ENCODE measurements at regions not wholly inside any gene's neighbourhood (a gene's known extent, or its start where the extent isn't known, plus 50 kb on each side); places are given as distances from the start of the nearest gene placed in this dataset.

DNA sequence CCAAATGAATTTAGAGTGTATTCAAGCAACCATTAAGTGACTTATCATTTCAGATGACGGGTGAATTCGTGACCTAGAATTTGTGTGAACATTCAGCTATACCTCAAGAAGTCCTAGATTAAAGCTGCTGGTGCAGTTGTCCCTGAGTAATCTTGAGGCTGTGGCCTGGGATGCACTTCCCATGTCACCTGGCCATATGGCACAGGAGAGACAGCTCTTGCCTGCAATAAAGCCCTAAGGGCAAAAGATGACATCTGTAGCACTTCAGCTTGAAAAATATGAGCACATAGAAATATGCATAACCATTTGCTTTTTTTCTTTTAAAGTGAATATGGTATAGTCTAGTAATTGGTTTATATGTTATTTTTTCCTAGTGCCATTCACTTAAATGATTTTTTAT is 125.8 kb downstream of the FHDC1 start:
- H3K27me3 ChIP-seq = peaks cover 1% of the 10 kb centered on the region
- TF ChIP-seq, protein P1, sequence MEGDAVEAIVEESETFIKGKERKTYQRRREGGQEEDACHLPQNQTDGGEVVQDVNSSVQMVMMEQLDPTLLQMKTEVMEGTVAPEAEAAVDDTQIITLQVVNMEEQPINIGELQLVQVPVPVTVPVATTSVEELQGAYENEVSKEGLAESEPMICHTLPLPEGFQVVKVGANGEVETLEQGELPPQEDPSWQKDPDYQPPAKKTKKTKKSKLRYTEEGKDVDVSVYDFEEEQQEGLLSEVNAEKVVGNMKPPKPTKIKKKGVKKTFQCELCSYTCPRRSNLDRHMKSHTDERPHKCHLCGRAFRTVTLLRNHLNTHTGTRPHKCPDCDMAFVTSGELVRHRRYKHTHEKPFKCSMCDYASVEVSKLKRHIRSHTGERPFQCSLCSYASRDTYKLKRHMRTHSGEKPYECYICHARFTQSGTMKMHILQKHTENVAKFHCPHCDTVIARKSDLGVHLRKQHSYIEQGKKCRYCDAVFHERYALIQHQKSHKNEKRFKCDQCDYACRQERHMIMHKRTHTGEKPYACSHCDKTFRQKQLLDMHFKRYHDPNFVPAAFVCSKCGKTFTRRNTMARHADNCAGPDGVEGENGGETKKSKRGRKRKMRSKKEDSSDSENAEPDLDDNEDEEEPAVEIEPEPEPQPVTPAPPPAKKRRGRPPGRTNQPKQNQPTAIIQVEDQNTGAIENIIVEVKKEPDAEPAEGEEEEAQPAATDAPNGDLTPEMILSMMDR (IDR thresholded peaks at IDR 0.05) = no peak
- TF ChIP-seq EP300 (IDR thresholded peaks at IDR 0.05) (no peak), POLR2AphosphoS5 (IDR thresholded peaks at IDR 0.05) (no peak), POLR2A (IDR thresholded peaks at IDR 0.05) (no peak)
- no peak overlapping the region for H3K27ac ChIP-seq
- H3K4me3 ChIP-seq = no peak overlapping the region
- ATAC-seq = no peak
- H3K4me1 ChIP-seq = no peaks in the 10 kb centered on the region
- no peaks in the 10 kb centered on the region for H3K36me3 ChIP-seq
- no peaks in the 10 kb centered on the region for H3K9me3 ChIP-seq
- WGBS, 2 donors (ENCODE audit: low coverage in 1 of 2) = 92 to 100% methylated on average over 2 of the region's 2 CpGs

- 80 to 100% methylated on average over 1 of the region's 3 CpGs for WGBS, 2 donors (ENCODE audit: low coverage in 1 of 2)
- H3K27me3 ChIP-seq = no peaks in the 10 kb centered on the region
- no peaks in the 10 kb centered on the region for H3K4me1 ChIP-seq
- ATAC-seq = no peak
- H3K36me3 ChIP-seq = no peaks in the 10 kb centered on the region
- no peak overlapping the region for H3K27ac ChIP-seq
- H3K9me3 ChIP-seq = no peaks in the 10 kb centered on the region
- TF ChIP-seq EP300 (IDR thresholded peaks at IDR 0.05) (no peak), POLR2A (IDR thresholded peaks at IDR 0.05) (no peak), POLR2AphosphoS5 (IDR thresholded peaks at IDR 0.05) (no peak)
- TF ChIP-seq, protein P1 (IDR thresholded peaks at IDR 0.05) = no peak
- no peak overlapping the region for H3K4me3 ChIP-seq
These were observed 126.6 kb downstream of the FHDC1 start for GRCh38 chr4:153062652-153063168.

- ATAC-seq = no peak
- Histone ChIP-seq H3K4me3 (no peak overlapping the region), H3K4me1 (no peaks in the 10 kb centered on the region), H3K27ac (no peak overlapping the region), H3K36me3 (no peaks in the 10 kb centered on the region), H3K9me3 (no peaks in the 10 kb centered on the region), H3K27me3 (no peaks in the 10 kb centered on the region)
- TF ChIP-seq EP300 (IDR thresholded peaks at IDR 0.05) (no peak), POLR2A (IDR thresholded peaks at IDR 0.05) (no peak), POLR2AphosphoS5 (IDR thresholded peaks at IDR 0.05) (no peak)
- TF ChIP-seq, protein P1 (IDR thresholded peaks at IDR 0.05) = no peak
- 81 to 85% methylated on average over 3 to 4 of the region's 4 CpGs for WGBS, 2 donors (ENCODE audit: low coverage in 1 of 2)
These were observed 127.4 kb downstream of the FHDC1 start for GRCh38 chr4:153063490-153063889.

GRCh38 chr4:153064571-153064970 is 128.4 kb downstream of the FHDC1 start:
- 33% methylated on average over 1 of the region's 13 CpGs; no CpG with 5 or more reads in 1 of the 2 donors for WGBS, 2 donors (ENCODE audit: low coverage in 1 of 2)
- H3K4me3 ChIP-seq = no peak overlapping the region
- H3K4me1 ChIP-seq = no peaks in the 10 kb centered on the region
- no peak overlapping the region for H3K27ac ChIP-seq
- TF ChIP-seq EP300 (IDR thresholded peaks at IDR 0.05) = no peak
- no peak for TF ChIP-seq POLR2A (IDR thresholded peaks at IDR 0.05)
- no peak for TF ChIP-seq POLR2AphosphoS5 (IDR thresholded peaks at IDR 0.05)
- TF ChIP-seq, protein P1 (IDR thresholded peaks at IDR 0.05) = no peak
- H3K9me3 ChIP-seq = no peaks in the 10 kb centered on the region
- H3K36me3 ChIP-seq = no peaks in the 10 kb centered on the region
- no peaks in the 10 kb centered on the region for H3K27me3 ChIP-seq
- peak; percentile 36 for ATAC-seq

GRCh38 chr4:153065276-153065675 is 129.2 kb downstream of the FHDC1 start:
- Histone ChIP-seq H3K4me3 (no peak overlapping the region), H3K27me3 (no peaks in the 10 kb centered on the region), H3K36me3 (no peaks in the 10 kb centered on the region), H3K4me1 (no peaks in the 10 kb centered on the region), H3K9me3 (no peaks in the 10 kb centered on the region), H3K27ac (no peak overlapping the region)
- 78 to 93% methylated on average over 3 to 6 of the region's 9 CpGs for WGBS, 2 donors (ENCODE audit: low coverage in 1 of 2)
- TF ChIP-seq, protein P1 (IDR thresholded peaks at IDR 0.05) = no peak
- no peak for TF ChIP-seq POLR2A (IDR thresholded peaks at IDR 0.05)
- no peak for TF ChIP-seq EP300 (IDR thresholded peaks at IDR 0.05)
- TF ChIP-seq POLR2AphosphoS5 (IDR thresholded peaks at IDR 0.05) = no peak
- ATAC-seq = no peak
